Loucy (cell line): ENCODE measurements at regions not wholly inside any gene's neighbourhood (a gene's known extent, or its start where the extent isn't known, plus 50 kb on each side); places are given as distances from the start of the nearest gene placed in this dataset.
"Not testable (repeated sequence)": the region's sequence is repeated elsewhere in the genome, so short reads cannot be mapped to it uniquely, and the experiment has no call there.

ENCODE experiments used
- H2AFZ ChIP-seq: fragments of 200-600 bp; sonication (generic); 2 replicates; pipeline ENCODE4 v1.6.0; 2016; ENCODE audit warnings: antibody characterized with exemption, mild to moderate bottlenecking, low read length, moderate library complexity
- H3F3A ChIP-seq: fragments of 200-600 bp; 2 replicates; pipeline ENCODE4 v1.6.0; 2016; ENCODE audit warnings: antibody characterized with exemption, low read depth, mild to moderate bottlenecking
- H3K27me3 ChIP-seq: fragments of 200-600 bp; sonication (generic); 2 replicates; pipeline ENCODE4 v1.6.1; 2014; ENCODE audit warnings: low read length, mild to moderate bottlenecking; ENCODE audit not compliant: insufficient read depth, poor library complexity, severe bottlenecking
- H3K36me3 ChIP-seq: fragments of 200-600 bp; sonication (generic); 2 replicates; pipeline ENCODE4 v1.6.1; 2016; ENCODE audit warnings: low read length; ENCODE audit not compliant: insufficient read depth
- H3K4me1 ChIP-seq: fragments of 200-600 bp; sonication (generic); 2 replicates; pipeline ENCODE4 v1.5.1; 2014; ENCODE audit warnings: low read length, mild to moderate bottlenecking; ENCODE audit not compliant: insufficient read depth, poor library complexity, severe bottlenecking
- H3K4me2 ChIP-seq: fragments of 200-600 bp; sonication (generic); 2 replicates; pipeline ENCODE4 v1.6.0; 2014; ENCODE audit warnings: antibody characterized with exemption, low read length, low read depth, mild to moderate bottlenecking; ENCODE audit not compliant: poor library complexity, severe bottlenecking
- H3K4me3 ChIP-seq: fragments of 200-600 bp; sonication (generic); 2 replicates; pipeline ENCODE4 v1.5.1; 2014; ENCODE audit warnings: low read length, mild to moderate bottlenecking, mixed read lengths; ENCODE audit not compliant: poor library complexity, severe bottlenecking
- H3K79me2 ChIP-seq: fragments of 200-600 bp; sonication (generic); 2 replicates; pipeline ENCODE4 v1.6.1; 2014; ENCODE audit warnings: low read length; ENCODE audit not compliant: insufficient read depth
- H3K9ac ChIP-seq: fragments of 200-600 bp; sonication (generic); 2 replicates; pipeline ENCODE4 v1.6.0; 2014; ENCODE audit warnings: mild to moderate bottlenecking, low read depth, low read length, moderate library complexity; ENCODE audit not compliant: poor library complexity, severe bottlenecking
- H3K9me2 ChIP-seq: fragments of 200-600 bp; sonication (generic); replicated peaks from 2 replicates; pipeline ENCODE4 v1.6.1; 2016; ENCODE audit warnings: low read depth, low read length, mixed read lengths
- H3K9me3 ChIP-seq: fragments of 200-600 bp; sonication (generic); 2 replicates; pipeline ENCODE4 v1.6.1; 2014; ENCODE audit warnings: mild to moderate bottlenecking, antibody characterized with exemption, low read length, low read depth; ENCODE audit not compliant: insufficient read depth
- H4K20me1 ChIP-seq: fragments of 200-600 bp; sonication (generic); 2 replicates; pipeline ENCODE4 v1.6.0; 2014; ENCODE audit warnings: antibody characterized with exemption, low read length, mild to moderate bottlenecking; ENCODE audit not compliant: insufficient read depth, poor library complexity, severe bottlenecking
- EZH2phosphoT487 ChIP-seq: fragments of 200-600 bp; IDR thresholded peaks from 2 replicates; pipeline ENCODE4 v1.6.1; 2018; ENCODE audit warnings: antibody characterized with exemption, mild to moderate bottlenecking, moderate library complexity, borderline replicate concordance
- TF ChIP-seq, protein P1 (sequence below): fragments of 200-600 bp; sonication (generic); conservative IDR thresholded peaks from 2 replicates; pipeline ENCODE4 v1.5.1; 2014; ENCODE audit warnings: mild to moderate bottlenecking, antibody characterized with exemption, low read length

DNA sequence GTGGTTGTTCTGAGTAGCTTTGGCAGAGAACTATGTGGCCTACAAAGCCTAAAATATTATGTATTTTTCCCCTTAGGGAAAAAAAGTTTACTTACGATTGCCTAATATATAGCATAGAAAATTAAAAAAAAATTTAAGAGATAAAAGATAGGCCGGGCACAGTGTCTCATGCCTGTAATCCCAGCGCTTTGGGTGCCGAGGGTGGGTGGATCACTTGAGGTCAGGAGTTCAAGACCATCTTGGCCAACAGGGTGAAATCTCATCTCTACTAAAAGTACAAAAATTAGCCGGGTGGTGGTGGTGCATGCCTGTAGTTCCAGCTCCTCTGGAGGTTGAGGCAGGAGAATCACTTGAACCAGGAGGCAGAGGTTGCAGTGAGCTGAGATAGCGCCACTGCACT is 439.2 kb upstream of the KLF6 start:
- Histone ChIP-seq H3K4me1 (no peaks in the 10 kb centered on the region), H3K36me3 (no peaks in the 10 kb centered on the region), H3K9me3 (no peaks in the 10 kb centered on the region), H3K27me3 (no peaks in the 10 kb centered on the region), H3K4me3 (no peak overlapping the region), H3K4me2 (no peak overlapping the region), H3K79me2 (no peaks in the 10 kb centered on the region), H3K9me2 (no peaks in the 10 kb centered on the region), H3K9ac (no peak overlapping the region), H3F3A (no peaks in the 10 kb centered on the region), H2AFZ (no peak overlapping the region), H4K20me1 (no peaks in the 10 kb centered on the region)
- TF ChIP-seq, protein P1, sequence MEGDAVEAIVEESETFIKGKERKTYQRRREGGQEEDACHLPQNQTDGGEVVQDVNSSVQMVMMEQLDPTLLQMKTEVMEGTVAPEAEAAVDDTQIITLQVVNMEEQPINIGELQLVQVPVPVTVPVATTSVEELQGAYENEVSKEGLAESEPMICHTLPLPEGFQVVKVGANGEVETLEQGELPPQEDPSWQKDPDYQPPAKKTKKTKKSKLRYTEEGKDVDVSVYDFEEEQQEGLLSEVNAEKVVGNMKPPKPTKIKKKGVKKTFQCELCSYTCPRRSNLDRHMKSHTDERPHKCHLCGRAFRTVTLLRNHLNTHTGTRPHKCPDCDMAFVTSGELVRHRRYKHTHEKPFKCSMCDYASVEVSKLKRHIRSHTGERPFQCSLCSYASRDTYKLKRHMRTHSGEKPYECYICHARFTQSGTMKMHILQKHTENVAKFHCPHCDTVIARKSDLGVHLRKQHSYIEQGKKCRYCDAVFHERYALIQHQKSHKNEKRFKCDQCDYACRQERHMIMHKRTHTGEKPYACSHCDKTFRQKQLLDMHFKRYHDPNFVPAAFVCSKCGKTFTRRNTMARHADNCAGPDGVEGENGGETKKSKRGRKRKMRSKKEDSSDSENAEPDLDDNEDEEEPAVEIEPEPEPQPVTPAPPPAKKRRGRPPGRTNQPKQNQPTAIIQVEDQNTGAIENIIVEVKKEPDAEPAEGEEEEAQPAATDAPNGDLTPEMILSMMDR = no peak
- no peak for TF ChIP-seq EZH2phosphoT487

DNA sequence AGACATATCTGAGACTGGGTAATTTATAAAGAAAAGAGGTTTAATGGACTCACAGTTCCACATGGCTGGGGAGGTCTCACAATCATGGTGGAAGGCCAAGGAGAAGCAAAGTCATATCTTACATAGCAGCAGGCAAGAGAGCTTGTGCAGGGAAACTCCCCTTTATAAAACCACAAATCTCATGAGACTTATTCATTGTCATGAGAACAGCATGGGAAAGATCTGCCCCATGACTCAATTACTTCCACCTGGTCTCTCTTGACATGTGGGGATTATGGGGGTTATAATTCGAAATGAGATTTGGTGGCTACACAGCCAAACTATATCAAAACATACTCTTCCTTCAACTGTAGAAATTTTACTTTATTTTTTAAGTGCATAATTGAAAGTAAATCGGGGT is 436.3 kb upstream of the KLF6 start:
- not testable (repeated sequence) for H3K4me1 ChIP-seq, H3K27me3 ChIP-seq, H3K9ac ChIP-seq, H3K4me2 ChIP-seq, H2AFZ ChIP-seq, H3F3A ChIP-seq, H3K79me2 ChIP-seq, H3K9me2 ChIP-seq, H4K20me1 ChIP-seq, H3K4me3 ChIP-seq, H3K36me3 ChIP-seq, H3K9me3 ChIP-seq

DNA sequence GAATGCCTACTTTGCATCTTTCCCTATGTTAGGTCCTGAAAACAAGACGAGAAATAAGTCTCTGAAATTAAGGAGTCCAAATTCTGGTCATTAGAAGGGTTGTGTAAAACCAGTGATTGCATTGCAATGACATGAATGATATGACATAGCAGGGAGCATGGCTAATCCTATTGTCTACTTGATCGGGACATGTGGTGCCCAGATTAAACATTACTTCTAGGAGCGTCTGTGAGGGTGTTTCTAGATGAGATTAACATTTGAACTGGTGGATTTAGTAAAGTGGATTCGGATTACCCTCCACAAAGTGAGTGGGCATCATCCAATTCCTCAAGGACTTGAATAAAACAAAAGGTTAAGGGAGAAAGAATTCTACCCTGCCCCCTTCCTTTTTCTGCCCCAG is 434.9 kb upstream of the KLF6 start:
- Histone ChIP-seq H3K4me3 (no peak overlapping the region), H3K79me2 (no peaks in the 10 kb centered on the region), H3K4me2 (no peak overlapping the region), H3K9me3 (no peaks in the 10 kb centered on the region), H3K9ac (no peak overlapping the region), H3K9me2 (no peaks in the 10 kb centered on the region), H3K4me1 (no peaks in the 10 kb centered on the region), H2AFZ (no peak overlapping the region), H3K36me3 (no peaks in the 10 kb centered on the region), H4K20me1 (no peaks in the 10 kb centered on the region), H3K27me3 (no peaks in the 10 kb centered on the region), H3F3A (no peaks in the 10 kb centered on the region)
- TF ChIP-seq, protein P1 = no peak
- no peak for TF ChIP-seq EZH2phosphoT487

DNA sequence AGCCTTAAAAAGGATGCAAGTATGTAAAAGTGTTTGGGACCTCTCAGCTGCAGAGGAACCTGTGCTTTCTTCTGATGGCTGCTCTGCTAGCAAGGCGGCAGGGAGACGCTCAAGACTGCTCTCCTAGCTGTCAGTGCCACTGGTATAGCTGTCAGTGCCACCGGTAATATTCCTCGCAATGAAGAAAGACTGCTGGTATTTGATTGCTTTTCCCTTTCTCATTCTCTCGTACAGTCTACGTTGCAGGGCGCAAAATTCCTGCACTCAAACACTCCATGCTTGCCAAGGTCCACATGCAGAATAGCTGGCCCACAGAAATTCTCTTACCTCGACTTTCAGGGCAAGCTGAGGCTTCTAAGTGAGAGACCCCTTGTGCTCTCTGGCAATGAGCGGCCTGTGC is 432.6 kb upstream of the KLF6 start:
- no peak overlapping the region for H3K9ac ChIP-seq
- TF ChIP-seq, protein P1 = no peak
- no peak for TF ChIP-seq EZH2phosphoT487

More for the DNA sequence above, 432.6 kb upstream of the KLF6 start:
- Histone ChIP-seq H3F3A (no peaks in the 10 kb centered on the region), H3K9me2 (no peaks in the 10 kb centered on the region), H3K4me3 (no peak overlapping the region), H3K4me2 (no peak overlapping the region), H3K9me3 (no peaks in the 10 kb centered on the region), H3K36me3 (no peaks in the 10 kb centered on the region), H2AFZ (no peak overlapping the region), H3K27me3 (no peaks in the 10 kb centered on the region), H3K79me2 (no peaks in the 10 kb centered on the region), H3K4me1 (no peaks in the 10 kb centered on the region), H4K20me1 (no peaks in the 10 kb centered on the region)
